Renal cortex interstitium (tissue), 11 donors: ENCODE measurements at regions not wholly inside any gene's neighbourhood (a gene's known extent, or its start where the extent isn't known, plus 50 kb on each side); places are given as distances from the start of the nearest gene placed in this dataset.

Experiments used
- DNase-seq, 11 donors: peaks; one replicate each; pipeline ENCODE4 v3.0.0-alpha.2; 2013; ENCODE audit warnings: low read depth in 9 of 11, low spot score in 4 of 11; ENCODE audit errors: extremely low read depth in 1 of 11

DNA sequence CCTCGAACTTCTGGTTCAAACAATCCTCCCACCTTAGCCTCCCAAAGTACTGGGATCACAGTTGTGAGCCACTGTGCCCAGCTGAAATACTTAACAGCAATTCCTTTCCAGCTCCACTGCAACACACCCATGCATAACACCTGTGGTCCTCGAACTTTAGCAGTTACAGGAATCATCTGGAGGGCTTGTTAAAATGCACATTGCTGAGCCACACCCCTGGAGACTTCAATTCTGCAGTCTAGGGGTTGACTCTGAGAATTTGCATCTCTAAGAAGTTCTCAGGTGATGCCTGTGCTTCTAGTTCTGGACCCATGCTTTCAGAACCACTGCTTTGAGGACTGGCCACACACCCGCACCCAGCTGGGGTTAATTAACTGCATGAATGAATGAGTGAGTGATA lies 53.1 kb upstream of the UBL3 start:
- no peak for DNase-seq

DNA sequence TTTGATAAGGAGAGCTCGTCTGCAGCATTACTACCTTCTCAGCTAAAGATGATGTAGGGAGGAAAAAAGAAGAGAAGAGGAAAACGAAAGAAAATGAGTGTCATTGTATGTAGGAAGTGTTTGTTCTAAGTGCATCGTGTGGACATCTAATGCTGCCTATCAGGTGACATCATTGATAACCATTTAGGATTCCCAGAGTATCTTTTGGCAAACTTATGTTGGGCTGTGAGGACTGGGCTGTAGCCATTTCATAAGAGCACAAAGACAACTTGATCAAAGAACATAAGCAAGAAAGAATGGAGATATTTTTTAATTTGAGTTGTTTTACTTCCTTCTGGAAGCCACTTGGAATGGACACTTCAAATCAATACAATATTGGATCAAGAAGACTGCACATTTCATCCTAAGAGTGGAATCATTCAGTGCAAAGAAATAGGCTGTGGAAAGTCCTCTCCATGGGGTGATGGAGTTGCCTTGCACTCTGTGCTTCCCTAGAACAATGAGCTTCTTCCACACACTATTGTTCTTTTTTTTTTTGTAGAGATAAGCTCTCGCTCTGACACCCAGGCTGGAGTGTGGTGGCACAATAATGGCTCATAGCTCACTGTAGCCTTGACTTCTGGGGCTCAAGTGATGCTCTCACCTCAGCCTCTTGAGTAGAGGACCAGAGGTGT lies 52.4 kb upstream of the UBL3 start:
- no peak for DNase-seq

DNA sequence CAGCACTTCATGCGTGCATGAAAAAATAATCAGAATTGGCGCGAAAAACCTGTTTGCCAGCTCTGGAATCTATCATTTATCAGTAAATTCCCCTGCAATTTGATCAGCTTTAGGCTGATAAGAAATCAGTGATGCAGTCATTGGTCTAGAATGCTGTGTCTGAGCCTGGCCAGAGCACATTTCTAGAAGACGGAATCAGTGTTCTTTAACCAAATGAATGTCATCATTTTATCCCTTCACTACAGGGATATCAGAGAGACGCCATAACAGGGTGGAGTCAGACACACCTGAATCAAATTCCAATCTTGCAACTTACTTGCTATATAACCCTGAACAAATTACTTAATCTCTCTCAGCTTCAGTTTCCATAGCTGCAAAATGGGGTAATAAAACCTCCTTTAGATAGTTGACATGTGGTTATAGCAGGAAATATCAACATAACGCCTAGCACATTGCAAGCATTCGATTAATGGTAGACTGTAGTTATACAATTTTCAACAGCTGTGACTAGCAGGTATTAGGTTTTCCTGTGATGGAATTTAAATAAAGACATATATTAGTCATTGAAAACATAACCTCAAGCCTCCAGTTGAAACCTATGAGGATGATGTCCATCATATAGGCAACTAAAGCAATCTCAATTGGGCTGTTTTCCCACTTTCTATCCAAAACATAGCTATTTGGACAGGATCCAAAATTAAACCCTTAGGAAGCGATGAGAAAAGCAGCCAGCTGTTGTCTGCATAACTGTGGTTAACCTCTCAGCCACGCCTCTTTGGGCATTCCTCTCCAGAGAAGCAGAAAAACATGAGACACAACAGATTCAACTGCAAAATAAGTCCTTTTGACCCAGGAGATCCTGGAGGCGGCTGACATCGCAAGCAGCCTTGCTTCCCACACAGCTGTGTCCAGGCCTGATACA lies 51.6 kb upstream of the UBL3 start:
- peak in 2 of 11 donors; percentile 49 to 59 for DNase-seq
